ENCODE measurements at regions not wholly inside any gene's neighbourhood (a gene's known extent, or its start where the extent isn't known, plus 50 kb on each side); places are given as distances from the start of the nearest gene placed in this dataset.

DNA sequence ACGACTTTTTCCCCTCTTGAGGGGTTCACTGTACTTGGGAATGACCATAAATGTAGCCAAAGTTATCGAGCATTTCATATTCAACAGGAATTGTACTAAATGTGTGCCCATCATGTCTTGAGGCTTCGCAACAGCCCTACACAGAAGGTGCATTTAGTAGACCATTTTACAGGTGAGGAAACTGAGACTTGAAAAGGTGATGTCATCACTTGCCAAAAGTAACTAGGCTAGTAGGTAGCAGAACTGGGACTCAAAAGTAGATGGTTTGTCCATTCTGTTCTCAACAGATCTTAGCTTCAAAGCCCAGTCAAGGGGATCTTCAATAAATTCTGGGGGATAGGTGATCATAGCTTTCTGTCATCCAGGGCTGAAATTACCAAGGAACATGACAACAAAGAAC is 782.2 kb downstream of the MED13L start:
- DNase-seq = no peak

DNA sequence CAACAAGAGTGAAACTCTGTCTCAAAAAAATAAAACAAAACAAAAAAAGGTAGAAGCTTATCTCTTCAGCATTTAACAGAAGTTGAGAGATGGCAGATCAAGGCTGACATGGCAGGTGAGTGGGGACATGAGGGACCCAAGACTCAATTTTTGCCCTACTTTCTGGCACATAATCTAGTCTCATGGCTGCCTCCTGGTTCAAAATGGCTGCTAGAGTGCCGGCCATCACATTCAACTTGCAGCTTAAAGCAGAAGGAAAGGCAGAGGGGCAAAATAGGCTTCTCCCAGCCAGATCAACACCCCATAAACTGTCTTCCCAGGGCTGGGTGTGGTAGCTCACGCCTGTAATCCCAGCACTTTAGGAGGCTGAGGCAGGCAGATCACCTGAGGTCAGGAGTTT is 784.9 kb downstream of the MED13L start:
- DNase-seq = no peak

DNA sequence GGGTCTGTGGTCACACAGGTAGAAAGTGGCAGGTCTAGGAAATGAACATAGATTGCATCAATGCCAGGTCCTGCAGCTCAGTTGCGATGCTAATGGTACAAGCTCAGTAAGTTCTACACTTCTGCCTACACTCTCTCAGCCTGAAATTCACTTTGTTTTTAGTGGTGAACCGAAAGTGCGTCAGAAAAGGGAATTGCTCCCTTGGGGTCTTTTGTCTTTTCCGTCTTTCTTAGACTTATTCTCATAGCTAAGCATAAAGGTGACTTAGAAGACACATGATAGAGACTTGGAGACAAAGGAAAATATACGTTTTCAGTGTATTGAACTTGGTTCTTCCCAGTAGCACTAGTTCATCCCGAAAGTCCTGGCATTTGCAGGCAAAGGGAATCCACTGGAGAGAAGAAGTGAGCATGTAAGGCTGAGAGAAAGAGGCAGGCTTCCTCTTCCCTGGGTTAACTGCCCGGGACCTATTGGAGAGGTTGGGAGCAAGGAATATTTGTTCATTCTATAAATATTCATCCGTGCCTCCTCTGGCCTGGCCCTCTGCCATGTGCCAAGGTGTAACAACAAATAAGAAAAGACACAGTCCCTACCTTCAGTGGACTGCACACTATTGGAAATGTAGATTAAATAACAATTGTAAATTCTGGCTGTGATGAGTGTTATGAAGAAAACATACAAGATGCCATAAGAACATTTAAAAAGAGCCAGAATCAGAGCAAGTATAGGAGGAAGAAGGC is 785.8 kb downstream of the MED13L start:
- DNase-seq = no peak

DNA sequence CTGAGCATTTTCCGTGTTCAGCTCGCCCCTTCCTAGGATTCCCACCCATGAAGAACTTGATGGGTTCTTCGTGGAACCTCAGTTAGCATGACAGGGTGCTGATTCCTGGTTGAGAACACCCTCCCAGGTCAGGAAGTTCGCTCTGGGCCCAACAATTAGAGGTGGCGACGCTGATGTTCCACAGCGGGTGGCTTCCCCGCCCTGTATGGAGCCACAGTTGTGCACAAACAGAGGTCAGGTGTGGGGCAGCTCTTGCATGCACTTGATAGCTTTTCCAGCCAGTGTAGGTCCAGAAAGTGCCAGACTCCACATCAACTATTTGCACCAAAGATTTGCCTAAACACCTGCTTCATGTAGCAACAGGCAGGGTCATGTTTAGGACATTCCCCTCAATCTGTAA is 788.2 kb downstream of the MED13L start:
- DNase-seq = no peak

DNA sequence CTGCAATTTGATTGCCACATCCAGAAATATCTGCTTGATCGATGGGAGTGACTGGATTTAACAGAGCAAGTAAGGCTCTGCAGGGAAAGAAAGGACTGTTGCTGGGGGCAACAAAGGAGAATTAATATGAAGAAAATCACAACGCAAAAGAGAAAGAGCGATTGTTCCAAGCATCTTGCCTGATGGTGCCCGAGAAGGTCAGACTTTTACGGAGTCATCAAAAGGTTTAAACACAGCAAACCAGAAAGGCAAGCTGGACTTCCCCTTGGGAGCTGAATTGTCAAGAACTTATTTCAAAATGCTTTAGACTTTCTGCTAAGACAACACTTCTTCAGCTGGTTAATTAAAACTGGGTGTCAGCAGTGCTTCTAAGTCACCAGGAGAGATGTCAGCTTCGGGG is 791.5 kb downstream of the MED13L start:
- DNase-seq = no peak

DNA sequence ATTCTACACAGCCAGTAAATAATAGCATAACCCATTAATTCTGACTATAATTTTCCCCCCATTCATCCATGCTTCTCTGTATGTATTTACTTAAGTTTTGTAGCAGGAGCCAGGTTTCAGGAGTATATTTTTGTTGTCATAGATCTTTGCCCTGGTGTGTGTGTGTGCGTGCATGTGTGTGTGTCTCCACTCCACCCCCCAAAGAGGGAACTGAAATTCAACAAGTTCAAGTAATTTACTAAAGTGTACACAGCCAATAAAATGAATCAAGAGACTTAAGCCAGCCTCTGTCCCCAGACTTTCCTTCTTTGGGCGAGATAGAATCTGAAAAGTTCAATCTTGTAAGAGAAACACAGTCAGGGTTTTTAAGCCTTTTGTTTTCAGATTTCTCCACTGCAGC is 792.0 kb downstream of the MED13L start:
- DNase-seq = no peak

DNA sequence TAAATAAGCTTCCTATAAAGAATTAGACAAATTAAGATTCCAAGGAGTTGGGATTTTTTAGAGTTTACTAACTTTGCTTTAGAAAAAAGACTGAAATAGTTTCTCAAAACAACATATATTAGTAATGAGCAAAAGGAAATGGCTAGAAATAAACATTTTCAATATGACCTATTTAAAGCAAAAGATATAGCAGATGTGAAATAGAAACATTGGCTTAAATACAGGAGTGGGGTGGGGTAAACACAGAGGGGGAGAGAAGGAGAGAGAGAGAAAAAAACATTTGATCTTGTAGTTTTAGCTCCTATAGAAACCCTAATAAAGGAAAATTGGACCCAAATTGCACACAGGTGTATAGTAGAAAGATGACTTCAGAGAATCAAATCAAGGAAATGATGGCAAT is 794.5 kb downstream of the MED13L start:
- DNase-seq = no peak

DNA sequence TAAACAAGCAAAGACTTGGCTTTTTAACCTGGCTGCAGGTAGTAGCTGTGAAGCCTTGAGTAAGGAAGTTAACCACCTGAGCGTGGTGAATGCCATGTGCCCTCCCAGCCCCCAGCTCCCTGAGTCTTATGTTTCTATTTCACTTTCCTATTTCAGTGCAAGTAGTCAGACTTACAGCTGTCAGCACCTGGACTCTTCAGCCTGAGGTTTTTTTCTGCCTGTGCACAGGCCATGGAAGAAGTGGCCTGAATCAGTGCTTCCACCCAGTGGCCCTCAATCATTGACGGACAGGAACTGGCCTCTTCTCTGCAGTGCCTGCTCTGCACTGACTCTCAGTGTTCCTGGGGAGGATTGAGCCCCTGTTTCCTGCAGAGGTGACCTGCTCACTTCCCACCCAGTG is 796.4 kb downstream of the MED13L start:
- DNase-seq = no peak

DNA sequence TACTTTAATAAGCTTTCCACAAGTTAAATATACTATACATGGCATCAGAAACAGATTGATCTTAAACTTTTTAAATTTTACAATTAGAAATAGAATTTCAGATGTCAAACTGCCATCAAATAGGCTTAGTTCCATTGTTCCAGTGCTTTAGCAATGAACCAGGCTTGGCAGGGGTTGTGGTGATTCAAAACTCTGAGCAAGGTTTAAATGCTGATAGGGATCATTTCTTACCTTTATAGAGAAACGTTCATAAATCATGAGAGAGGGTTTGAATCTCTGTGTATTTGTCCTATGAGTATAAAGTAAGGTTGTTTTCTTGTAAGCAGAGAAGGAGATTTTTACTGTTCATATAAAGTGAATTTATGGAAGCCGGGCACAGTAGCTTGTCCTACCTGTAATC is 794.5 kb upstream of the TBX3 start:
- DNase-seq = no peak

DNA sequence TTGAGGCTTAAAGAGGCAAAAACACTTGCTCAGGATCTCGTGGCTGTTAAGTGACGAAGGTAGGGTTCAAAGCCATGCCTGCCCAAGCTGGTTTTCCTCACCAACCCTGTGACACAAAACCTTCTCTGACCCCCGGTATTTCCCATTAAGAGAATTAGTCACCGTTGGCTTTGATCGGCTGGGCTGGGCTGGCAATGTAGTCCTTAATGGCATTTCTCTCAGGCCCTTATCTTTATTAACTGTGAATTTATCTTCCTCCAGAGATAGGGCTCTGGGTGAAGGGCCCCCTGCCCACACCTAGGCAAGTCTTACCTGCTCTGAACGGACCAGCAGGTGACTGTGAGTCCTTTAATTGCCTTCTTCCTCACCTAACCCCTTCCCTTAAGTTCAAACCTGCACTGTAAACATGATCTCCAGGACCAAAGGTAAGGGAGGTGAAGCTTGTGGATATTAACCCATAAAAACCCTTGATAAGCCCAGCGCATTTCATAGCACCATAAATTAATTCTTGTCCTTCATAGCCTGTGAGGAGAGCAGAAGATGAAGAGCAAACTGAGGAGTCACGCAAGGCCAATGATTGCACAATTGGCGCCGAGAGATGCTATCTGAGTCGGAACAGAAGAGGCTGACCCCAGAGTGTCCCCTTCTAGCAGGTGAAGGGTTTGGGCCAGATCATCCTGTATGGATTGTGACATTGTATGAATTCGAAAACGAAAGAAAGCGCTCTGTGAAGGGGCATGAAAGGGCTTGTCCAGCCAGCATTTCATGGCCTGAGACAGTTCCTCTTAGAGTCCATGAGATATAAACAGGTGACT is 790.8 kb upstream of the TBX3 start:
- no peak for DNase-seq

DNA sequence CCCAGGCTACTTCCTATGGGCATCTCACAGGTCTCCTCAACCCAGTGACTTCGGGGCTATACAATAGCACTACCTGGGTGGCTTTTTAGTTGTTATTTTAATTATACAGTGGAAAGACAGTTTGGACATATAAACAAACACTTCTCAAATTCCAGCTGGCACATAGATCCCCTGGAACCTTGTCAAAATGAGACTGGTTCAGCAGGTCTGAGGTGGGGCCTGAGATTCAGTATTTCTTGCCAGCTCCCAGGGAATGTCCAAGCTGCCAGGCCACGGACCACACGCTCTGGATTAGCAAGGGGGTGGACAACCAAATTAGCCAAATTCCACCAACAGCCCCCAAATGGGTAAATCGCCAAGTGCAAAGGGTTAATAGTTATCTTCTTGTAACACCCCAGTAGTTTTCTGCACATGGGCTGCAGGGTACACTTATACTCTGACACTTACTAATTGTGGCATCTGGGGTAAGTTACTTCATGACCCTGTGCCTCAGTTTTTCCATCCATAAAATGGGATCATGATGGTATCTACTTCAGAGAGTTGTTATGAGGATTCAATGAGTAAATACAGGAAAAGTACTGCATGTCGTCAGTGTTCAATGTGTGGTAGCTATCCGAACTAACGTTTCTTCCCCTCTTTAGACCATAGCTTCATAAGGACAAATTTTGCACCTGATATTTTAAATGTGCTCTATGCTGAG is 789.4 kb upstream of the TBX3 start:
- DNase-seq = no peak

DNA sequence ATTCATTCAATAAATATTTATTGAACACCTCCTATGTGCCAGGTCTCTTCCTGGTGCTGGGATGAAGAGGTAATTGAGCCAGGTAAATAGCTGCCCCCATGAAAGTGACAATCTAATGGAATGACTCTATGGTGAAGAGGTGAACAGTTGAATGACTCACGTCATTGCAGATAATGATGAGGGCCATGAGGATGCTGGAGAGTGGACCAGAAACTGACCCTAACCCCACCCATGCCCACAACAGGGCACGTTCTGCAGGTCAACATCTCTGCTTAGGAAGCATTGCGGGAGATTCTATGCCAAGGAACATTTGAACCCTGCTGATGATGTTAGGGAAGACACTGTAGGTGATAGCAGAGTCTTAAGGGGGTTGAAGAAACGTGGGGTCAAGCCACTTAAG is 788.9 kb upstream of the TBX3 start:
- no peak for DNase-seq

DNA sequence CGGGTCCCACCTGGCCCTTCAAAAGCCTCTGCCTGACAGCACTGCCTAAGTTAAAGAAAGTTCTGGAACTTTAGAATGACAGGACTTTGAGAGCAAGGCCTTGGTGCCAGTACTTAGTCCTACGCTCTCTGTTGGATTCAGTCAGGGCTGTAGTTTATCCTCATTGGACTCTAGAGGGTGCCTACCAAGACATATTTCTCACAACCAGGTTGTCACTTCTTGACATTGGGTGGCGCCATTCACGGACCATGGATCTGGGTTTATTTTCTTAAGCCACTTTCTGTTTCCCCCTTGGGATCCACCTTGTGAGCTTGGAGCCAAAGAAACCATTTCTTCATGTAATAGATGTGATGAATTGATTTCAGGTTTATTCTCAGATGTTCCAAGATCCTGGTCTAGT is 787.0 kb upstream of the TBX3 start:
- no peak for DNase-seq

DNA sequence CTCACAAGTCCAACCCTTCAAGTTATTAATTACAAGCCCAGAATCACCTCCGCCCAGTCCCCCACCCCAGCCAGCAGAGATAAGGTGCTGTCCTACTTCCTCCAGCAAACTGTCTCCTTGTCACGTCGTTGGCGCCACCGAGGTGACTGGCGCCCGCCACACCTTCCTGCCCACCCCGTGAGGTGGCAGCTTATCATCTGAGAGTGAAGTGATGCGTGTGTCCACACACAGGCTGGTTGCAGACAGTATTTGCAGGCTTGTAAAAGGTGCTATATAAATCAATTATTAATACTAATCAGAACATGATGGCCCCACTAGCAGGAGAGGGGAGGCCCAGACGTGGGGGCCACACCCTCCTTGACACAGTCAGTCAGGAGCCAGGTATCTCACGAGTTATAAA is 786.6 kb upstream of the TBX3 start:
- DNase-seq = no peak

DNA sequence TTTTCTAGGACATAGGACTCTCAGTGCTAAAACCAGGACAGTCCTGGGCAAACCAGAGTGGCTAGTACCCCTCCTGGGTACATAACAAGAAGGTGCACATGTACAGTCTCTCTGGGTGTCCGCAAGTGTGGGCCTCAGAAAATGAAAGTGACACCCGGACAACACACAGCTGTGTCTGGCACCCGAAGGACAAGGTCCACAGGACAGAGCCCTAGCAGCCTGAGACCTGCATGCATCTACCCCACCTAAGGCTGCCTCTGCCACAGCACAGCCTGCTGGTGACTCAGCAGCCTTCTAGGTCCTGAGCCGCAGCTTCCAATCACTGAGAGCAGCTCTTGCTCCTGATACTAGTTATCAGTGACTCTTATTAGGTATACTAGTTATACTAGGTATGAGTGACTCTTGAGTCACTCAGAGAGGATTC is 784.1 kb upstream of the TBX3 start:
- no peak for DNase-seq

DNA sequence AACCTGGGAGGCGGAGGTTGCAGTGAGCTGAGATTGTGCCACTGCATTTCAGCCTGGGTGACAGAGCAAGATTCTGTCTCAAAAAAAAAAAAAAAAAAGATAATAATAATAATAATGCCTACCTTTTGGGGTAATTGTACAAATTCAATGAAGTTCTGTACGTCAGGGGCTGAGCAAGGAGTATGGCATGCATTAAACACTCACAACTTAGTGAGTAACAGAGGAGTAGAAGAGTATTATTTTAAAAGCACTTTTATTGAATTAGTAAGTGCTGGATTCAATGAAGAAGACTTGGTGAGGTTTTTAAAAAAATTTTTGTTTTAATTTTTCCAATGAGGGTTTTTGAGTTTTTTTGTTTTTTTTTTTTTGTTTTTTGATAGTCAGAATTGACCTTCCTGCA is 783.6 kb upstream of the TBX3 start:
- DNase-seq = no peak

DNA sequence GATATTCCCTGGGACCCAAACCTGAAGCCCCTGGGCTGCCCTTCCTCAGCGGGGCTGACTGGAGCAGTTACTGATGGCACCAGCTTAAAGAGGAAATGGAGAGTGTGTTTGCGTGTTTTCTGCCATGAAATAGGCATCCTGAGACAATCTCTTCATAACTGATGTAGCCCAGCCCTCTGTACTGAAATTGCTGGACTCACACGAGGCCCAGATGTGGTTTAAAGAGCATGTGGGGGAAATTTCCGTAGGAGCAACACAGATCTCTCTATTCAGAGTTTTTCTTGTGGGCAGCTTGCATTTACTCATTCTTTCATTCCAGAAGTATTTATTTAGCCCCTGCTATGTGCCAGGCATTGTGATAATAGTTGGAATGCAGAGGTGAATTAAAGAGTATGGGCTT is 782.1 kb upstream of the TBX3 start:
- no peak for DNase-seq

DNA sequence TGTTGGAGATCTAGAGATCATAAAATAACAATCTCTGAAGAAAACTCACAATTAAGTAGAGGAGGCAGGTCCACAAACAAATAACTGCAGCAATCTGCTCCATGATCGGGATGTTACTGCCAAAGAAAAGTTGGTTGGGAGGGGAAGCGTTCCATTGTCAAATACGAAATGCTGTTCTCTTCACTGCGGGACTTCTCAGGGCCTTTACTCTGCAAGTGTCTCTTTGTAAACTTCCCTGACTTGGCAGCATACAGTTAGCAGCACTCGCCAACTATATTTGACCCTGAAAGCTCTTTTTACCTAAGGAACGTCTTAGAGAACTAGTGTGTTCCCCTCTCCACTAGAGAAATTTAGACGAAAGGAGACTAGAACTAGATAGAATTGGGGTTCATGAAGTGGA is 780.7 kb upstream of the TBX3 start:
- DNase-seq = no peak

DNA sequence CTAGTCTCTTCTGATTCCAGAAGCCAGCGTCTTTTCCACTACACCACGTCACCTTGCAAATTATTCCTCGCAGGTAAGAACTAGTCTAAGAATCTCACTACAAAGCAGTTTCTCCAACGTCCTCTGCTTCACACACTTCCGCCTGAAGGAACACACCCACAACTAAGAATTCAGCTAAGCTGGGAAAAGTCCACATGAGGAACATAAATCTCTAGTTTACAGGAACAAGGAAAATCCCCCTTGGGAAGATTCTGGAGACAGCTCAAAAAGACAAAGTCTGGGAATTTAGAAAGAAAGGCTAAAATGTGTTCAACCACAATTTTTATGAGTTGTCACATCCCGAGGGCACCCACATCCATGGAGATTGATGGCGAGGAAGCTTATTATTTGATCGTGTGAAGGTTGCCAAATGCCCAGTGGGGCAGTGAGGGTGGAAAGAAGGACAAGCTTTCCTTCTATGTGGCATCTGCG is 780.2 kb upstream of the TBX3 start:
- DNase-seq = no peak

DNA sequence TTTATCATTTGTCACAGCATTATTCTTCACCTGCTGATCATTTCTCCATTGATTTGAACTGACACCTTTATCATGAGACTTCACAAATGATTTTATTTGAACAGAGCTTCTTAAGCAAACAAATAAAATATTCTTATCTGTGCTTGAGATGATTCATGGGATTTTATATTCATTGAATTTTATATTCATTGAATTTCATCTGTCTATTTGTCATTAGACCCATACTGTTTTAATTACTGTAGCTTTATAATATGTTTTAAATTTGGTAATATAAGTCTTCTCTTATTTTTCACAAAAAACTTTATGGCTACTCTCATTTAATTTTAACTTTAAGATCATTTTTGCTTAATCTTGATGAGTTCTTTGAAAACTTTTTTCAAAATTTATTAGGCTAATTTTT is 777.4 kb upstream of the TBX3 start:
- DNase-seq = no peak

DNA sequence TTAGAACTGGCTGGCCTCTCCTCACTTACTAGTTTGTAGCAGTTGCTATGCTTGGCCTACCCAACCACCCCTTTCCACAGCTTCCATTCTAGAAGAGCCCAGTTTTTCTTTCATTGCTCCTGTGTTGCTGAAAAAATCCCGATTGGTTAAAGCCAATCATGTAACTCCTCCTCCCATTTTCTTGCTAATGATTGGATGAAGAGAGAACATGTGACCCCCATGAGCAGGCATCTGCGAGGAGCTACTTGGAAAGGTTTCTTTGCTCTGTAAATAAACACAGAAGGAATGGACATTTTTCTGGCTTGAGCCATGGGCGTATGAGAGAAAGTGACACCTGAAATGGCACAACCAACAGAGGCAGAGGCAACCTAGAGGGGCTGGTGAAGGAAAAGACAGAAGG is 773.8 kb upstream of the TBX3 start:
- DNase-seq = no peak

DNA sequence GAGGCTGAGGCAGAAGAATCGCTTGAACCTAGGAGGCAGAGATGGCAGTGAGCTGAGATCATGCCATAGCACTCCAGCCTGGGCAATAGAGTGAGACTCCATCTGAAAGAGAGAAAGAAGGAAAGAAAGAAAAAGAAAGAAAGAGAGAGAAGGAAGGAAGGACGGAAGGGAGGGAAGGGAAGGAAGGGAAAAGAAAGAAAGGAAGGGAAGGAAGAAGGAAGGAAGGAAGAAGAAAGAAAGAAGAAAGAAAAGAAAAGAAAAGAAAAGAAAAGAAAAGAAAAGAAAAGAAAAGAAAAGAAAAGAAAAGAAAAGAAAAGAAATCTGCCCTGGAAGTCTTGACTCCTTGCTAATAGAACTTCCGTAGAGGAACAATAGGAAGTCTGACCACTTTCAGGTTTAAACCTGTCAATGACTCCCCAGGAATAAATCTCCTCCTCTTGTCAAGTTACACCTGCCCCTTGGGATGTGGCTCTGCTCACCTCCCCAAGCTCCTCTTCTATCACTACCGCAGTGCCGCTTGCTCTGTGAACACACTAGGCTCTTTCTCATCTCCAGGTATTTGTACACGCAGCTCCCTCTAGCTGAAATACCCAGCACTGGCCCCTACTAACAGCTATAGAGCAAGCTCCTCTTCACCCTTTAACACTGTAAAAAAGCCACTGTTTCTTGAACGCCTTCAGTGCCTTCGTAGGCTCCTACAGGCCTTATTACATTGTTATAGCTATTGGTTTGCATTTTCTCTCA is 773.1 kb upstream of the TBX3 start:
- no peak for DNase-seq

DNA sequence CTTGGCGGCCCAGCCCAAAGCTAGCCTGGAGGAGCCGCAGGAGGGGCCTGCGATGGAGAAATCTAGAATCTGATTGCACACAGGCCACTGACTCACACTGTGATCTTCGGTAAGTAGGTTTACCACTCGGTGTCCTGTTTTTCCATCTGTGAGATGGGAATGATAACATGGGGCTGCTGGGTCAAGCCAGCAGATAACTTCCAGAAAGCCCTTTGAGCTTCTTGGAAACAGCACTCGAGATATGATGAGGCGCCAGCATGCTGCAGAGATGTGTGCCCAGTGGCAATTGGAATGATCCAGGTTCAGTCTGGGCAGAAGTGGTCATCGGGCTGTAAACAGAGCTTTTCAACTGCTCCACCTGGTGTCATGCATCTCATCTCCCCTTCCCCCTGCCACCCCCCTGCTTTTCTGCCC is 771.3 kb upstream of the TBX3 start:
- no peak for DNase-seq
